AG04450 (cell line): ENCODE measurements at regions not wholly inside any gene's neighbourhood (a gene's known extent, or its start where the extent isn't known, plus 50 kb on each side); places are given as distances from the start of the nearest gene placed in this dataset.

Experiments
- CTCF ChIA-PET: fragments of 300-600, 350-600 bp; formaldehyde crosslinking; extraction: SDS; loops from one replicate; lab custom pipeline; 2022; ENCODE audit warnings: antibody characterized with exemption, inconsistent platforms; lab: Charles Lee
- POLR2A ChIA-PET: fragments of 350-600 bp; formaldehyde crosslinking; extraction: SDS; loops from one replicate; lab custom pipeline; 2021; ENCODE audit warnings: antibody characterized with exemption, inconsistent platforms; lab: Yijun Ruan, JAX
- DNase-seq: peaks from one replicate; pipeline ENCODE4 v3.0.0-alpha.2; 2011; ENCODE audit warnings: low read depth, low spot score
- H3K27ac ChIP-seq: one replicate; pipeline ENCODE4 v1.5.1; 2012; ENCODE audit warnings: low read depth, low read length, control low read depth
- H3K27me3 ChIP-seq: one replicate; pipeline ENCODE4 v1.6.0; 2012; ENCODE audit warnings: low read length; ENCODE audit not compliant: control insufficient read depth, insufficient read depth
- H3K4me3 ChIP-seq: 2 replicates; pipeline ENCODE4 v1.5.1; 2011; ENCODE audit warnings: mild to moderate bottlenecking, low read depth, low read length, control low read depth
- H3K9me3 ChIP-seq: 2 replicates; pipeline ENCODE4 v1.5.1; 2012; ENCODE audit warnings: low read length; ENCODE audit not compliant: control insufficient read depth, insufficient read depth
- CTCF ChIP-seq: IDR thresholded peaks from 2 replicates; pipeline ENCODE4 v1.5.1; 2011; ENCODE audit warnings: low read depth, low read length, control low read depth, inconsistent platforms

DNA sequence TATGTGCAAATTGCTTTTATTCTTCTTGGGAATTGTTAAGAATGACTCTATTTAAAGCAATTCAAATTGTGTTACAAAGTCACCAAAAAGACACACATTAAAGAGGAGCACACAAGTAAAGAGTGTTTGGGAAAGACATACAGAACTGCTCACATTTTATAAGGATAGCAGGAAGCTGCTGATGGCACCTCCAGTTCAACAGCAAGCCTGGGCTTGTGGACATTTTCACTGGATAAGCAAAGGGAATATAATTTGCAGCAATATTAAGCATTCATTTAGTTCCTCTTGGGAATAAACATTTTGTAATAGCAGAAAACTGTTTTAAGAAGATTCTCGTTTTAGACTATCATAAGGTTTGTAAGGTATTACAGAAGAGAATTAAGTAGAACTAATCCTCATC is 1271.9 kb downstream of the ZPLD1 start:
- no peak for DNase-seq
- no peak for TF ChIP-seq CTCF
- ChIA-PET POLR2A (no interaction called here), CTCF (no interaction called here)
- no peak overlapping the region for H3K27ac ChIP-seq
- no peaks in the 10 kb centered on the region for H3K9me3 ChIP-seq
- no peaks in the 10 kb centered on the region for H3K27me3 ChIP-seq
- H3K4me3 ChIP-seq = no peak overlapping the region

DNA sequence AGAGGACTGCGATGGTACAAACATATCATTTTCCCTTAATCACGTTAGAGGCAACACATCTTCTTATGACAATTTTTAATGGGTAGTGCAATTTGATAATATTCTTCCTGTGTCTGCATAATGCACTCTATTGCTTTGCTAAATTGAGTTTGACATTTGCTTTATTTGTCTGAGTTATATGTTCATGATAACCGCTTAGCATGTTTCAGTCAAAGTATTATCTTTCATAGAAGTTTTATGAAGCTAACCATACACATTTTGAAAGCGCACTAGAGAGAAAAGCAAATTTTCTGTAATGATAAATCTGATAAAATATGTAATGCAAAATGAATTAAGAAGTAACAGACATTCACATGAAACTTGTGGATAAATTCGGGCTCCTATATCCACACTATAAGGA is 1276.9 kb downstream of the ZPLD1 start:
- no peaks in the 10 kb centered on the region for H3K27me3 ChIP-seq
- no peak overlapping the region for H3K27ac ChIP-seq
- H3K9me3 ChIP-seq = no peaks in the 10 kb centered on the region
- TF ChIP-seq CTCF = no peak
- ChIA-PET CTCF (no interaction called here), POLR2A (no interaction called here)
- no peak for DNase-seq
- no peak overlapping the region for H3K4me3 ChIP-seq

DNA sequence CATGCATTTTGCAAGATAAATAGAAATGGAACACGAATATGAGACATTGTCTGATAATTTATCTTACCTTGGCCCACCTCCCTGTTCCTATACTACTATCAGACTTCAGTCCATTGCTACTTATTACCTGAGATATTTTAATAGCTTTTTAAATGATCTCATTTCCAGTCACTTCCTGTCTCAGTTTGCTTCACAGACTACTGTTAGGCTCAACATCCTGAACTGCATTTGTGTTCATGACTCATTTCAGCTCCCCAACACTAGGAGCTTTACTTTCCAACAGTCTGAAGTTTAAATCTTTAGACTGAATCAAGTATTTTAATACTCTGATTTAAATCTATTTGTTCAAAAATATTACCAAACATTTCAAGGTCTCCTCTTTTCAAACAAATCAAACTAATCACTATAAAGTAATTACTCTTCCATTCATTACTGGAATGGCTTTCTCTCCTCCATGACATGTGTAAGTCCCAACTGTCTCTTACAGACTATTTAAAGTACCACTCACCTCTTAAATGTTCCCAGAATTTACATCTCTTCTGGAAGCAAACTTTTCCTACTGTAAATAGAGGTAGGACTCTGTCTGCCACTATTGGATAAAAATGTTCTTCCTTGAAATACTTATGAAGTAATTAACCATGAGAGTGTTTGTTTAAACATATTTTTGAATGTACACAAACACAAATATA is 1277.6 kb downstream of the ZPLD1 start:
- CTCF ChIA-PET = no interaction called here
- Histone ChIP-seq H3K27ac (no peak overlapping the region), H3K9me3 (no peaks in the 10 kb centered on the region), H3K27me3 (no peaks in the 10 kb centered on the region), H3K4me3 (no peak overlapping the region)
- POLR2A ChIA-PET = no interaction called here
- no peak for TF ChIP-seq CTCF
- no peak for DNase-seq

GRCh38 chr3:103729547-103729946 is 1294.7 kb downstream of the ZPLD1 start:
- Histone ChIP-seq H3K9me3 (no peaks in the 10 kb centered on the region; the same call in 1 of the 2 replicates), H3K27ac (no peak overlapping the region), H3K27me3 (no peaks in the 10 kb centered on the region), H3K4me3 (no peak overlapping the region)
- DNase-seq = no peak
- no peak for TF ChIP-seq CTCF
- ChIA-PET CTCF (no interaction called here), POLR2A (no interaction called here)

DNA sequence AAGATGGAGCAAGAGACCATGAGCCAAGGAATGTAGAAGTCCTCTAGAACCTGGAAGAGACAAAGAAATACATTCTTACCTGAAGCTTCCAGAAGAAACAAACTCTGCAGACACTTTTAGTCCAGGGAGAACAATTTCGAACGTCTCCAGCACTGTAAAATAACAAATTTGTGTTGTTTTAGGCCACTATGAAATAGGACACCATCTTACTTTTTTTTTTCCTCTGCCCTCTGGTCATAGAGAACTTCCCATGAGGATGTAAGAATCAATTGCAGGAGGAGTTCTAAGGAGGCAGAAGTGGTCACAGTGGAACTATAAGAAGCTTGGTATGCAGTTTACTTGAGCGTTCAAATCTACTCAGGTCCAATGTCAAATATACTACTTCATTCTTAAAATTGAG is 1295.9 kb downstream of the ZPLD1 start:
- Histone ChIP-seq H3K4me3 (no peak overlapping the region), H3K9me3 (no peaks in the 10 kb centered on the region; the same call in 1 of the 2 replicates), H3K27me3 (no peaks in the 10 kb centered on the region), H3K27ac (no peak overlapping the region)
- no peak for TF ChIP-seq CTCF
- DNase-seq = no peak
- ChIA-PET CTCF (no interaction called here), POLR2A (no interaction called here)
